NCI-H2196 treated with DMSO at 0.1 percent for 48 hours (cell line): ENCODE measurements at regions not wholly inside any gene's neighbourhood (a gene's known extent, or its start where the extent isn't known, plus 50 kb on each side); places are given as distances from the start of the nearest gene placed in this dataset.
"Not testable (repeated sequence)": the region's sequence is repeated elsewhere in the genome, so short reads cannot be mapped to it uniquely, and the experiment has no call there.

Experiments
- DNase-seq: peaks from one replicate; lab custom pipeline; 2025; ENCODE audit not compliant: unreplicated experiment; lab: John Stamatoyannopoulos, UW

GRCh38 chr12:127963933-127964332 is 303.0 kb upstream of the TMEM132C start:
- no peak for DNase-seq

DNA sequence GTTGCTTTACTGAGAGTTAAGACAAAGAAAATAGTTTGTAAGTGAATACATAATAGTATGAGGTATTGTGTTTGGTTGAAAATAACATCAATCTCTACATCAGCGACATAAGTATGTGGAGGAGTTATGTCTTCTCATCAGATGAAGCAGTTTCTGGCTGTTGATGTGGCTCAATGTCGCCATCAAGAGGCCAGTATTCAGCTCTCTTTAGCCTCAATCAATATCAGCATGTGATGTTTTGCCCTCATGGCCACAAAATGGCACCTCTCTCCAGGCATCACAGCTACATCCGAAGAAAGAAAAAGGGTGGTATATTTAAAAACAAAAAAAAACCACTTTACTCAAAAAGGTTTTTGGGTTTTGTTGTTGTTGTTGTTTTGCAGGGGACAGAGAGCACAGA is 302.3 kb upstream of the TMEM132C start:
- no peak for DNase-seq

DNA sequence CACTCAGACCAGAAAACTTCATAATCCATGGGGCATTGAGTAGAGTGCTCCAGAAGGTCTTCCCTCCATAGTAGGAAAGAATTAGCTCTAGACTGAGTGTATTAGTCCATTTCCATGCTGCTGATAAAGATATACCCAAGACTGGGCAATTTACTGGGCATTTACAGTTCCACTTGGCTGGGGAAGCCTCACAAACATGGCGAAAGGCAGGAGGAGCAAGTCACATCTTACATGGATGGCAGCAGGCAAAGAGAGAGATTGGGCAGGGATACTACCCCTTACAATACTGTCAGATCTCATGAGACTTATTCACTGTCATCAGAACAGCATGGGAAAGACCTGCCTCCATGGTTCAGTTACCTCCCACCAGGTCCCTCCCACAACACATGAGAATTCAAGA is 300.6 kb upstream of the TMEM132C start:
- no peak for DNase-seq

DNA sequence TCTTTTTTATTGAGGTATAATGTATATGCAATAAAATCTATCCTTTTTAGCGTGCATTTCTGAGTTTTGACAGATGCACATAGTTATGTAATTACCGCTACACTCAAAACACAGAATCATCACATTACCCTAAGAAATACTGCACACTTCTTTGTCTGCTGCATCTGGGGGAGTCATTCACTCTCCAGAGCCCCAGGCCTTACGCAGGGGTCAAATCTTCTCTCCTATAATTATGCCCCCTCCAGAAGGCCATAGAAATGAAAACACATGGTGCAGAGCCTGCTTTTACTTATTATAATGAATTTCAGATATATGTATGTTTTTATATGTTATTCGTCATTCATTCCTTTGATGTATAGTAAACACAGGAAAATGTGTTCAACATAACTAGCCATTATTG is 296.5 kb upstream of the TMEM132C start:
- no peak for DNase-seq

DNA sequence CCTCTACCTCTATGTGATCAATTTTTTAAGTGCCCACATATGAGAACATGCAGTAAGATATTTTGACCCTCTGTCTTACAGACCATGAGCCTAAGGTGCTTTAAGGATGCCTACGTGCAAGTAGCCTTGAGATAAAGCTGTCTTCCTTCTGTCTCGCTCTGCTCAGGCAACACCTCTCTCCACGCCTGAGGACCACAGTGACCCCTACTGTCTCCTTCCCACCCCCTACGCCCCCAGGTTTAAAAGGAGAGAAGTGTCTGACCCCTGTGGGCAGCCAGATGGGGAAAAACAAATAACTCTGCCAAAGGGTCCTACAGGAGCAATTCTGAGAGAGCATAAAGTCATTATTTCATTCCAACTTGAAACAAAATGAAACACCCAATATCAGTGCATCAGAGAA is 286.4 kb upstream of the TMEM132C start:
- DNase-seq, result no peak

DNA sequence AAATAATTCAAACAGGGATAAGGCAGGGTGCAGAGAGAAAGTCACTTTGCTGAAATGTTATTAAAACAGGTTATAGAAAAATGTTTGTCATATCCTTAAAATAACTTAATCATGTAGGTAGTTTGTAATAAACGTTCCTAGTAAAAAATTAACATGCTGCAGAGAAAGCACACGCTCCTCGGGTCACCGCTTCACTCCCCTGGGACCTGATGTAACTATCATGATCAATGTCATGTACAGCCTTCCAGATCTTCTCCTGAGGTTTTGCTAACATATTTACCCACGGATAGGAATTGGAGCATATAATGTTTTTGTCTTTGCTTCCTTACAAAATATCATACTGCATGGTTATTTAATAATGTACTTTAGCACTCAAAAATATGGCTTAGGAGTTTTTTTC is 285.1 kb upstream of the TMEM132C start:
- no peak for DNase-seq

GRCh38 chr12:127983213-127983791 is 283.7 kb upstream of the TMEM132C start:
- DNase-seq, result not testable (repeated sequence)

- no peak for DNase-seq
Observed at GRCh38 chr12:127984386-127985055, 282.4 kb upstream of the TMEM132C start.

DNA sequence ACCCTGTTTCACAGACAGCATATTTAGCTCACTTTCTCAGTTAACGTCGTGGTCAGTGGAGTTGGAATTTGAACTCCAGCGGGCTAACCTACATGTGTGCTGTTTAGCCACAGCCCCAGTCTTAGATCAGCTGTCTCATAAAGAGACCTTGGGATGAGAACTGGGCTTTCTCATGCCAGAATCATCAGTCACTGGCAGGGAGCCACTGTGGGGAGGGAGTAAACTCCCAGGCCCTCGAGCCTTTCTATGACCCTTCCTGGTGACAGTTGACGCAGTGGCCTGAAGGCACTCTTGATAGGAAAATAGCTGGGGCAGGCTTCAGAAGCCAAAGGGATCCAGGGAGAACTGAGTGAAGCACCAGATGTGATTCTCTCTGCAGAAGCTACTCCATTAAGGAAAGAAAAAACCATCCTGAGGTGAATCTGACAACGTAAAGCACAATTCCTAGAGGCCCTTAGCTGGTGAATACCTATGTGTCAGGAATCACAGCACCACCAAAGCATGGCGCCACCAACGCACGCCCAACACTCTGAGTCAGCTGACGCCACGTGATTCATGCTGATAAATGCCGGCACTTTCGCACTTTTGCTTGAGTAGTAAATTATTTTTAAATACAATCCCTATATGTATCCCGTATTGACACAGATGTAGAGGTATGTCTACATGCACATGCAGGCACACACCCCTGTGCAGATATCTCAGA is 279.6 kb upstream of the TMEM132C start:
- no peak for DNase-seq

DNA sequence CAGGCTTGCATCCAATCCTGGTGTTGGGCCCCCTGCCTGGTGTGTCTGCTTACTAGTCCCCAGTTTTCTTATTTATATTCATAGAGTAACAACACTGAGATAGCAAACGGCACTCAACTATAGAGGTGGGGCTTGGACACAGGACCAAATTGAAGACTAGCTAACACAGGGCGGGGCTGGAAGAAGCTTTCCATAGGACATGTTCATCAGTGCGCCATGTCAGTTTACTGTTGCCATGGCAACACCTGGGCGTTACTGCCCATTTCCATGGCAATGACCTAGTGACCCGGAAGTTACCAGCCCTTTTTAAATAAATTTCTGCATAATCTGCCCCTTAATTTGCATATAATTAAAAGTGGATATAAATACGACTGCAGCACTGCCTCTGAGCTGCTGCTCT is 275.5 kb upstream of the TMEM132C start:
- no peak for DNase-seq

DNA sequence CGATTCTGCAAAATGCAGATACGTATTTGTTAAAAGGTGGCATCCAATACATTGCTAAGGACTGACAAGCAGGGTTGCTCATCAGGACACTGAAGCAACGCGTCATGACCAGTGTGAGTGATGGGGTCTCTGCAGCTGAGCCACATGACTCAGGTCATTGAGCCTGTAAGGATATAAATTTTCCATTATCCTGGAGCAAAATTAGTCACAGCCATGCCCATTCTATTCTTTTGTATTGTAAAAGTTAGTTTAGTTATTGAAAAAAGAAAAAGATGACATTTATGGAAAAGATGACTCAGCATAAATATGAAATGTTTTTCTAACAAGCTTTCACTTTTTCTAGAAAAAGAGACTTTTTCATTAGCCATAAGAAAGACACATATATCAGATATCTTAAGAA is 268.0 kb upstream of the TMEM132C start:
- no peak for DNase-seq

- DNase-seq, result no peak
Observed at GRCh38 chr12:128004383-128004938, 262.5 kb upstream of the TMEM132C start.

GRCh38 chr12:128007250-128007649 is 259.7 kb upstream of the TMEM132C start:
- DNase-seq, result no peak

DNA sequence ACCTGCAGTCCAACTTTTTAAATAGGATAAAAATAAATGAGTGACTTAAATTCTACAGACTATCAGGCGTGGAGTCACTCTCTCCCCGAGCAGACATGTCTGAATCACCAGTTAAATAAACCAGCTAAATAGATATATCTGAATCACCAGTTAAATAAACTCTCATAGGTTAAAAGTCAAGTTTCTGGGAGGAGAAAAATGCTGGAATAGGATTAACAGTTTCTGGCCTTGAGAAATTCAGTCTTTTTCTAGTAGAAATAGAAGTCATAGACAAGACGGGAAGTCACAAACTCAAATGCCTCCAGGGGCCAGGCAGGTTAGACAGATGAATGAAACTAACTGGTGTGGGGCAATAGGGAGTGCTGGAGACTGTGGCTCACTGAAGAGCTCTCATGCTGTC is 258.6 kb upstream of the TMEM132C start:
- DNase-seq, result no peak

DNA sequence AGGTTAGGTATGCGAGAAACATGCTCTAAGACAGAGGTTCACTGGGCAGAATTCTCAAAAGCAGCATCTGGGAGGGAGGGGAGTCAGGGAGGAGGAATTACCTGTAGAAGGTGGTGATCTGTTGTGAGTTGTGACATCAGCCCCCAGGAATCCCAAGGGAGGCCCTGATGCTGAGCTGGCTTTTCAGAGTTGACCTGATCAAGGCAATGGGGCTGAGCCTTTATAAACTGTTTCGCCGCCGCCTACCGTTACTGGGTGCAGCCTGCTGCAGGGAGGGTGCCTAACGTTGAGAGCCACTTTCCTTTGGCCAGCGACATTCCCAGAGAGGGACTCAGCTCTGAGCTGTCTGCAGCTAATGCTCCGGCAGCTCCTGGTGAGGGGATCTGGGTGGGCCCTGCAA is 257.9 kb upstream of the TMEM132C start:
- no peak for DNase-seq

DNA sequence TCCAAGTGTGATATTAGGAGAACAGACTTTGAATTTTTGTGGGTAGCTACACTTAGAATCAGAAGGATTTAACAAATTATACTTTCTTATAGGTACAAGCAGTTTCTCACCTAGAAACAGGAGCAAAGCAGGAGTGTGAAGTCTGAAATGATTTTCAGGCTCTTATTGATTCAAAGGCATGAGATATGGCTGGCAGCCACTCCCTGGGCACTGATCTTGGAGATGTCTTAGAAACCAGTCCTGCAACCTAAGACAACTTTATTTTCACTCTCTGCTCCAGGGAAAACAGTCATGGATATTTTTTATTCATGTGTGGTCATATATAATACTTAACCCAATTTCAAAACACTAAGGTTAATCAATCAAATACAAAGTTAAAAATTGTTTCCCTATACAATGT is 254.9 kb upstream of the TMEM132C start:
- no peak for DNase-seq

- no peak for DNase-seq
Observed at GRCh38 chr12:128015276-128015675, 251.7 kb upstream of the TMEM132C start.

GRCh38 chr12:128018067-128018466 is 248.9 kb upstream of the TMEM132C start:
- no peak for DNase-seq

- DNase-seq, result no peak
Observed at GRCh38 chr12:128019996-128020544, 246.9 kb upstream of the TMEM132C start.

DNA sequence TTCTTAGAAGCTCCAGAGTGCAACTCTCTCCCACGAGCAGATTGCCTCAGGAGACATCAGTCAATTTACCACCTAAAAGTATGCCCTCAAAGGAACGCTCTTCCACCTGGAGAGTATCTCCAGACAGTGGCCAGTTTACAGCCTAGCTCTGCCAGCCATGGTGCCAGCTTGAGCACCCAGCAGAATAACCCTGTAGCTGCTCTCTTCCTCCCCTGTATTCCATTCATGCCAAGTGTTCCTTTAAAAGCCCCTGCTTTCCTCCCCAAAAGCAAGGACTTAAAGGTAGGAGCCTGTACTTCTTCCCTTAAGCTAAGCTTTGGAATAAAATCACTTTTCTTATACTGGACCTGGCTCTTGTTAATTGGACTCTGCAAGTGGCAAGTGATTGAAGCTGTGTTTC is 245.4 kb upstream of the TMEM132C start:
- DNase-seq, result no peak

- no peak for DNase-seq
Observed at GRCh38 chr12:128025589-128026245, 241.3 kb upstream of the TMEM132C start.
